SK-N-SH treated with all-trans-retinoic acid at 6 μM for 48 hours (cell line): ENCODE measurements at regions not wholly inside any gene's neighbourhood (a gene's known extent, or its start where the extent isn't known, plus 50 kb on each side); places are given as distances from the start of the nearest gene placed in this dataset.

Experiments
- GLIS3 ChIP-seq: fragments of 250-450 bp; sonication (Bioruptor Pico); IDR thresholded peaks from 2 replicates; pipeline ENCODE4 v1.5.0; 2020; ENCODE audit warnings: mild to moderate bottlenecking, moderate library complexity
- PPARA ChIP-seq: fragments of 250-450 bp; sonication (Bioruptor Pico); IDR thresholded peaks from 2 replicates; pipeline ENCODE4 v1.5.0; 2020; ENCODE audit warnings: mild to moderate bottlenecking, borderline replicate concordance
- RARB ChIP-seq: fragments of 250-450 bp; sonication (Bioruptor Pico); IDR thresholded peaks from 2 replicates; pipeline ENCODE4 v1.8.0; 2021; ENCODE audit warnings: mild to moderate bottlenecking, moderate library complexity
- TCF4 ChIP-seq: fragments of 250-450 bp; sonication (Bioruptor Pico); IDR thresholded peaks from 2 replicates; pipeline ENCODE4 v1.8.0; 2021; ENCODE audit warnings: mild to moderate bottlenecking, moderate library complexity, borderline replicate concordance
- ZFP3 ChIP-seq: fragments of 250-450 bp; sonication (Bioruptor Pico); IDR thresholded peaks from 2 replicates; pipeline ENCODE4 v1.5.0; 2020; ENCODE audit warnings: mild to moderate bottlenecking, moderate library complexity
- ZFP30 ChIP-seq: fragments of 450-650 bp; formaldehyde crosslinking; IDR thresholded peaks from 2 replicates; pipeline ENCODE4 v1.5.0; 2022; ENCODE audit warnings: mild to moderate bottlenecking, moderate library complexity
- ZNF565 ChIP-seq: fragments of 450-650 bp; formaldehyde crosslinking; conservative IDR thresholded peaks from 2 replicates; pipeline ENCODE4 v1.5.0; 2020; ENCODE audit warnings: low read depth, mild to moderate bottlenecking, moderate library complexity
- ZNF8 ChIP-seq: fragments of 450-650 bp; formaldehyde crosslinking; IDR thresholded peaks from 2 replicates; pipeline ENCODE4 v1.5.0; 2020; ENCODE audit warnings: mild to moderate bottlenecking, moderate library complexity
- TF ChIP-seq, protein P1 (sequence below): fragments of 250-450 bp; sonication (Bioruptor Pico); IDR thresholded peaks from 2 replicates; pipeline ENCODE4 v1.5.0; 2020; ENCODE audit warnings: mild to moderate bottlenecking, moderate library complexity
- TF ChIP-seq, protein P2 (sequence below): fragments of 250-450 bp; sonication (Bioruptor Pico); IDR thresholded peaks from 2 replicates; pipeline ENCODE4 v1.5.1; 2021; ENCODE audit warnings: mild to moderate bottlenecking, moderate library complexity
- TF ChIP-seq, protein P3 (sequence below): fragments of 250-450 bp; sonication (Bioruptor Pico); IDR thresholded peaks from 2 replicates; pipeline ENCODE4 v1.8.0; 2020; ENCODE audit warnings: mild to moderate bottlenecking, moderate library complexity, borderline replicate concordance

DNA sequence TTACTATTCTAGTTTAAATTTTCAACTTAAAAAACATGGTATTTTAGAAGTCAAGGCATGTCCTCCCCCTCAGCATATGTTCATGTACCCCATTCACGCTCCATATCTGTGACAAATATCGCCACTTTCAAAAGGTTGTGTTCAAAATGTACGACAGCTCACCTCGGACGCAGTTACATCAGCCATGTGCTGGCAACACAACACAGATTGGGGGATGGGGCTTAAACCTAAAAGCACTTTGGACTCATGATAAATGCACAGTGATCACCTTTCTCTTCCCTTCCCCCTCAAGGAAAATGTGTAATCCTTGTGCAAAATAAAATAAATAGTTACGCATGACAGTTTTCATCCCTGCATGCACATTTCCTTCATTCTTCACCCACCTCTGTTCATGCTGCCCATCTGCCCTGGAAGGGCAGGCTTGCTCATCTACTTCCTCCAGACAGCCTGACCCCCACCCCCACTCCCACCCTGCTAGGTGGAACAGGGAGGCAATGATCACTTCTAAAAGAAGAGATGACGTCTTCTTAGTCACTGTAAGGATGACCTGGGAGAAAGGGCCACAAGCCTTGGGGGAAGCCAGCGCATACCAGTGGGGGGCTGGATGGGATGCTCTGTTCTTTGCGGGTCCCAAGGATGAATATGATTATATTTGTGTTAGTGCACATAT lies 271.4 kb upstream of the SEMA6D start:
- TF ChIP-seq ZNF565 (CRISPR knock-in tag) (no peak), PPARA (CRISPR knock-in tag) (no peak), TCF4 (no peak), ZFP3 (CRISPR knock-in tag) (no peak), RARB (CRISPR knock-in tag) (no peak), ZNF8 (CRISPR knock-in tag) (no peak), ZFP30 (CRISPR knock-in tag) (no peak), GLIS3 (CRISPR knock-in tag) (no peak)
- TF ChIP-seq, protein P1, sequence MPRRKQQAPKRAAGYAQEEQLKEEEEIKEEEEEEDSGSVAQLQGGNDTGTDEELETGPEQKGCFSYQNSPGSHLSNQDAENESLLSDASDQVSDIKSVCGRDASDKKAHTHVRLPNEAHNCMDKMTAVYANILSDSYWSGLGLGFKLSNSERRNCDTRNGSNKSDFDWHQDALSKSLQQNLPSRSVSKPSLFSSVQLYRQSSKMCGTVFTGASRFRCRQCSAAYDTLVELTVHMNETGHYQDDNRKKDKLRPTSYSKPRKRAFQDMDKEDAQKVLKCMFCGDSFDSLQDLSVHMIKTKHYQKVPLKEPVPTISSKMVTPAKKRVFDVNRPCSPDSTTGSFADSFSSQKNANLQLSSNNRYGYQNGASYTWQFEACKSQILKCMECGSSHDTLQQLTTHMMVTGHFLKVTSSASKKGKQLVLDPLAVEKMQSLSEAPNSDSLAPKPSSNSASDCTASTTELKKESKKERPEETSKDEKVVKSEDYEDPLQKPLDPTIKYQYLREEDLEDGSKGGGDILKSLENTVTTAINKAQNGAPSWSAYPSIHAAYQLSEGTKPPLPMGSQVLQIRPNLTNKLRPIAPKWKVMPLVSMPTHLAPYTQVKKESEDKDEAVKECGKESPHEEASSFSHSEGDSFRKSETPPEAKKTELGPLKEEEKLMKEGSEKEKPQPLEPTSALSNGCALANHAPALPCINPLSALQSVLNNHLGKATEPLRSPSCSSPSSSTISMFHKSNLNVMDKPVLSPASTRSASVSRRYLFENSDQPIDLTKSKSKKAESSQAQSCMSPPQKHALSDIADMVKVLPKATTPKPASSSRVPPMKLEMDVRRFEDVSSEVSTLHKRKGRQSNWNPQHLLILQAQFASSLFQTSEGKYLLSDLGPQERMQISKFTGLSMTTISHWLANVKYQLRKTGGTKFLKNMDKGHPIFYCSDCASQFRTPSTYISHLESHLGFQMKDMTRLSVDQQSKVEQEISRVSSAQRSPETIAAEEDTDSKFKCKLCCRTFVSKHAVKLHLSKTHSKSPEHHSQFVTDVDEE (CRISPR knock-in tag): no peak
- TF ChIP-seq, protein P2, sequence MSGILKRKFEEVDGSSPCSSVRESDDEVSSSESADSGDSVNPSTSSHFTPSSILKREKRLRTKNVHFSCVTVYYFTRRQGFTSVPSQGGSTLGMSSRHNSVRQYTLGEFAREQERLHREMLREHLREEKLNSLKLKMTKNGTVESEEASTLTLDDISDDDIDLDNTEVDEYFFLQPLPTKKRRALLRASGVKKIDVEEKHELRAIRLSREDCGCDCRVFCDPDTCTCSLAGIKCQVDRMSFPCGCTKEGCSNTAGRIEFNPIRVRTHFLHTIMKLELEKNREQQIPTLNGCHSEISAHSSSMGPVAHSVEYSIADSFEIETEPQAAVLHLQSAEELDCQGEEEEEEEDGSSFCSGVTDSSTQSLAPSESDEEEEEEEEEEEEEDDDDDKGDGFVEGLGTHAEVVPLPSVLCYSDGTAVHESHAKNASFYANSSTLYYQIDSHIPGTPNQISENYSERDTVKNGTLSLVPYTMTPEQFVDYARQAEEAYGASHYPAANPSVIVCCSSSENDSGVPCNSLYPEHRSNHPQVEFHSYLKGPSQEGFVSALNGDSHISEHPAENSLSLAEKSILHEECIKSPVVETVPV (CRISPR knock-in tag): no peak
- TF ChIP-seq, protein P3, sequence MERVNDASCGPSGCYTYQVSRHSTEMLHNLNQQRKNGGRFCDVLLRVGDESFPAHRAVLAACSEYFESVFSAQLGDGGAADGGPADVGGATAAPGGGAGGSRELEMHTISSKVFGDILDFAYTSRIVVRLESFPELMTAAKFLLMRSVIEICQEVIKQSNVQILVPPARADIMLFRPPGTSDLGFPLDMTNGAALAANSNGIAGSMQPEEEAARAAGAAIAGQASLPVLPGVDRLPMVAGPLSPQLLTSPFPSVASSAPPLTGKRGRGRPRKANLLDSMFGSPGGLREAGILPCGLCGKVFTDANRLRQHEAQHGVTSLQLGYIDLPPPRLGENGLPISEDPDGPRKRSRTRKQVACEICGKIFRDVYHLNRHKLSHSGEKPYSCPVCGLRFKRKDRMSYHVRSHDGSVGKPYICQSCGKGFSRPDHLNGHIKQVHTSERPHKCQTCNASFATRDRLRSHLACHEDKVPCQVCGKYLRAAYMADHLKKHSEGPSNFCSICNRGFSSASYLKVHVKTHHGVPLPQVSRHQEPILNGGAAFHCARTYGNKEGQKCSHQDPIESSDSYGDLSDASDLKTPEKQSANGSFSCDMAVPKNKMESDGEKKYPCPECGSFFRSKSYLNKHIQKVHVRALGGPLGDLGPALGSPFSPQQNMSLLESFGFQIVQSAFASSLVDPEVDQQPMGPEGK (CRISPR knock-in tag): no peak
